HG03280 (cell line): ENCODE measurements at regions not wholly inside any gene's neighbourhood (a gene's known extent, or its start where the extent isn't known, plus 50 kb on each side); places are given as distances from the start of the nearest gene placed in this dataset.
A peak's percentile ranks its signal among the peaks of the same experiment; 100 is the strongest.
"Not testable (repeated sequence)": the region's sequence is repeated elsewhere in the genome, so short reads cannot be mapped to it uniquely, and the experiment has no call there.

ENCODE experiments used
- ATAC-seq: cut with Tn5 transposase; IDR thresholded peaks from one replicate; pipeline ENCODE4 v1.9.1; 2021; ENCODE audit warnings: mild to moderate bottlenecking, moderate library complexity; ENCODE audit not compliant: unreplicated experiment

DNA sequence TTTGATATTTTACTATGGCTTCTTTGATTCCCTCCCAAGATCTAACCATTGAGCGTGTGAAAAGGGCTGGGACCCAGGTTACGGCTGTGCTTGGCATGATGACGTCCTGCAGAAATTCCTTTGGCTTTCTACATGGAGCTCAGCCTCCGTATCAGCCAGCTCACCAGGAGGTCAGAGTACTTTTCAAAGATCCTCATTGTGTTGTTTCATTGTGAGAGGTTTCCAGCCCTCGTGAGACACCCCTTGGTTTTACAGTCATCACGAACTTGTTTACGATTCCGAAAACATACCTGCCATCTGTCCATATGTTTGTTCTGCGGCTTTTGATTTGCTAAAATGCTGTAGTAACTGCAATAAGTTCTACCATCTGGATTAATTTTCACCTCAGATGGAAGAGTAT is 453.1 kb downstream of the TMEM121 start:
- no peak for ATAC-seq

DNA sequence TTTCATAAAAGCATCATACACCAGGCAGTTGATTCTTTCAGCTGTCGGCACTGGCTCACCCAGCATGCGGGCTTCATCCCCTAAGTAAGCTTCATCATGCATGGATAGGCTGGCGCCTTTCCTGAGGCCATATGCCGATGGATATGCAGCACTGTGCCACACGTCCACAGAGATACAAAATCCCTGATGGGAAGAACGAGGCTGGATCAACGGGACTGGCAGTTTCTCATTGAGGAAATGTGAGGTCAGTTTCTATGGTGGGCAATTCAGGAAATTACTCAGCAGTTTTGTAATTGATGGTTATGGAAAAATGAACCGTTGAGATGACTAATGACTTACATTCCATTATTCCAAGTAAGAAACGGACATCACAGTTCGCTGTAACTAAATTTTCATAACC is 453.8 kb downstream of the TMEM121 start:
- no peak for ATAC-seq

DNA sequence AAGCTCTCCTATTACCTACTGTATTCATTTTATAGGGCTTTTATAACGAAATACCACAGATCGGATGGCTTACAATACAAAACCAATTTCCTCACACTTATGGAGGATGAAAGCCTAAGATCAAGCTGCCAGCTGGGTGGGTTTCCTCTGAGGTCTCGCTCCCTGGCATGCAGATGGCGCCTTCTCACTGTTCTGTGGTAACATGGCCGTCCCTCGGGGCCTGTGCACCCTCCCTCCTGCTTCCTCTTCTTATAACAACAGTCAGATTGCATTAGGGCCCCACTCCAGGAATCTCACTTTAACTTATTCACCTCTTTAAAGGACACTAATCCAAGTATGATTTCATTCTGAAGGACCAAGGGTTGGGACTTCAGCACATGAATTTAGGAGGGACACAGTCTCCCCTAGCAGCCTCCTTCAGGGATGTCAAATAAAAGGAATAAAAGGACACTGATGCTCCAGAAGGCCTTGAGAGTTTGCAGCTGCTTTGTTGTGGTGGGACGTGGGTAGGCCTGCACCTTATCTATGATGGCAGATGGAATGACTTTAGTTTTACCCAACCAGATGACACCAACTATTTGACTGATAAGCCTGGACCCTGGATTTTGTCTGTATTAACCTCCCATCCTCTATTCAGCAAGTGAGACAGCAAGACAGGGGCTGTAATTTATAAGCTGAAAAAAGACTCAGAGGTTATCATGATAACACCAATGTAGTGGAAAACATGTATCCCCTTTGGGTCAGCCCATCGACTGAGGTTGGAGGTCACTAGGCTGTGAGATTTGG is 455.3 kb downstream of the TMEM121 start:
- ATAC-seq, result not testable (repeated sequence)

DNA sequence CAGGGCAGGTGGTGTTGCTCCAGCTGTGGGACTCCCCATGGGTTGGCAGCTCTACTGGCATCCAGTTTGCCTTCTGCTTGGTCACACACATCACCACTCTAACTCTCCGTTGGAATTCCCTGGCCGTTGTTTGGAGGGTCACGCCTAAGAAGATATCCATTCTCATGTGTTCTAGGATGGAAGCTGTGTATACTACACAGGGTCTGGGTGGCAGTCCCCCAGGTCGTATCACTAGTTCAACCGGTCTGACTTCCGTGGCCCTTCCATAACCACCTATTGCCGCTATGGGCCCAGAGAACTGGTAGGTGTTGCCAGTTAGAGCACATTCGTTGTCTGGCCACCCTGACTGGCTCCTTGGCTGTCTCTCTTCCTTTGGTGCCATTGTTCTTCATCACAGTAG is 456.3 kb downstream of the TMEM121 start:
- ATAC-seq, result no peak

- no peak for ATAC-seq
These were observed 460.5 kb downstream of the TMEM121 start for GRCh38 chr14:105986894-105987284.

DNA sequence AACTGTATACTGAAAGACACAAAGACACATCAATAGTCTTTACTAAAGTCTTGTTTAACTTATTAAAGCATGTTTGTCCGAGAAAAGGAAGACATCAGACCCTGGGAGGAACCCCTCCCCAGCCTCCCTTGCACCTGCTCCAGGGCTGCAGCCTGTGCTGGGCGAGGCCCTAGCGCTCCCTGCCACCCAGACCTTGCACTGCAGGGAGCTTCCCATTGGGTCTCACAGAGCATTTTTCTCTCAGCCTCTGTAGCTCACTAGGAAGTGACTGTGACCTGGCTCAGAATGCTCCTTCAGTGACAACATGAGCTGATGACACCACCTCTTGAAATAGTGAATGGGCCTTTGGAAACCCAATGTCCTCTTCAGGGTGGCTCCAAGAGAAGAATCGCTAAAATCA is 461.2 kb downstream of the TMEM121 start:
- ATAC-seq, result no peak

DNA sequence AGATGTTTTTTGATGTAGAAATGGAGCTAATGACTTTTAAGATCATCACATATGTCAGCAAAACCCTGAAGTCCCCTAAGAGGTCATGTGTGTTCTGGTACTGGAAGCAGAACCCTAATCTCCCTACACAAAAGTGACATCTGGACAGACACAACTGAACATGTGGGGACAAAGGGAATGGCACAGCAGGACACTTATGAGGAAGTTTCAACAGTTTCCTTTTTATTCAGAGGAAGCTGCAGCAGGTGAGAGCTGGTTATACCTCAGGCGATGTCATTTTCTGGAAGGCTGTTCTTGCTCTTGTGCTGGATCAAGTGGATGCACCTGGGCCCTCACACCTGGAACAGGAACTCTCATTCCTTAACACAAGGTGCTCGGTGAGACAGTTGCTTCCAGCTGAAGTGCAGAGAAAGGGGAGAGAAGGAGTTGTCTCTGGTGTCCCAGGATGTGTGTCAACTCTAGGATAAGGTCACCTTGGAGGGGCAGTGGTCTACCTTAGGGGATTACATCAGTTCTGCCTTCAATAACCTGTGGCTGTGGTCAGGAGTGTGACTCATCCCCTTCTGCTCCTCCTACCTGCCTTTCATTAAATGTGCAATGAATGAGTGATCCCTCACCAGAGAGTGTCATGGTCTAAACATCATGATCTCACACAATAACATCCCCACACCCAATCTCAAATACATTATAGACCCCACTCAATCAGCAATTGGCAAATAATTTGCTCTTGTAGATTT is 463.4 kb downstream of the TMEM121 start:
- no peak for ATAC-seq

DNA sequence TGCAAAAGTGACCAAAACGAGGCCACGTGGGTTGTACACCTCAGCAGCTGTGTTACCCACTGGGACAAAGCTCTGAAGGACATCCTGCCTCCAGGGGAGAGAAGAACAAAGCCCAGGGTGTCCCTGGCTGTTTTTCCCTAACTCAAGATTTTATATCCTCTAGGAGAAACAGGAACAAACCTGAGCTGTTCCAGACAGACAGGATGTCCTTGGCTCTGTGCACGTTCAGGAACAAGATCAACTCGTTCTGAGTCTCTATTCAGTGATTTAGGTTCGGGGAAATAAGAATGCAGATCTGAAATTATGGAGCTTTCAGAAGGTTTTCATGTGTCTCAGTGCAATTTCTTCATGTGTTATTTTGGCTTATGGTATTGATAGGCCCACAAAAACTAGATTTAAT is 465.3 kb downstream of the TMEM121 start:
- ATAC-seq, result not testable (repeated sequence)

- no peak for ATAC-seq
These were observed 467.4 kb downstream of the TMEM121 start for GRCh38 chr14:105993814-105994213.

DNA sequence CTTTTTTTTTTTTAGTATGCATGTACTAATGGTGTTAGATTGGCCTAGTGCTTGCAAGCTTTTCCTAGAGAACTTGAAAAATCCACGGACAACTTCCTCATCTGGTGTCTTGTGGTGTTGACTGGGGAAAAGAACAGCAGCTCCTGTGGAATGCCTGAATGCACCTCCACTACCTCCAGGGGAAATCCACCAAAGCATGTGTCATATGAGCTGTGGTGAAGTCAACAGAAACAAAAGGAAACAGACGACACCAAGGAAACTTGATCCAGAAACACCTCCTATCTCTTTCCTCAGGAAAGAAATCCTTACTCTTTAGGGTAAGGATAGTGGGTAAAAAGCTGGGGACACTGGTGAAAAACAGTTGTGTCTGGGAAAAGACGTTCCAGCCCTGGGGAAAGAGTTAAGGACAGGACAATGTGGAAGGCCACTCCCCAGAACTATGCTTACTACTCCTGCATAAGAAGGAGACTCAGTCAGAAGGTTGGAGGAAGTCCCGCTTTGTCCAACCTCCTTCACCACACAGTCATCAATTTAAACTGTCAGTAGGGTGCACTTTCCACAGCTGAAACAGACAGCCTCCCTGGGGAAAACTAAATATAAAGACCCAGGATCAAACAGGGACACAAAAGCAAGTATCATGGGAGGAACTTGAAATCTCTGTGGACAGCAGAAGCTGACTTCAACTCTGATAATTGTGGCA is 468.8 kb downstream of the TMEM121 start:
- ATAC-seq, result not testable (repeated sequence)

DNA sequence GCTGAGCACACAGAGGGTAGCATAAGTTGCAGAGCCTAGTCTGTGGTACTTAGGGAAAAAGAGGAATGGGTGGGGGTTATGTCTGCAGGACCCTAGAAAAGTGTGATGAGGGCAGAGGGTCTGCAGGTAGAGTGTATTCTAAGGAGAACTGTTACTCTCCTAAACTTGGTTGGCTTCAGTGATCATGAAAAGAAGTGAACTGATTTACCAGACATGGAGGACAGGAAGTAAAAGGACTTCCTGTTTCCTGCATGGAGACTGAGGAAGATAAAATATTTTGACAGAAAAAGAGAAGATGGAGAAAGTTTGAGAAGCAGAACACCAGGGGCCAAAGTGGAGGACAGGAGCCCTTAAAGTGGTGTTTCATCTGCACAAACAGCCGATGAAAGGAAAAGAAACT is 472.2 kb downstream of the TMEM121 start:
- not testable (repeated sequence) for ATAC-seq

DNA sequence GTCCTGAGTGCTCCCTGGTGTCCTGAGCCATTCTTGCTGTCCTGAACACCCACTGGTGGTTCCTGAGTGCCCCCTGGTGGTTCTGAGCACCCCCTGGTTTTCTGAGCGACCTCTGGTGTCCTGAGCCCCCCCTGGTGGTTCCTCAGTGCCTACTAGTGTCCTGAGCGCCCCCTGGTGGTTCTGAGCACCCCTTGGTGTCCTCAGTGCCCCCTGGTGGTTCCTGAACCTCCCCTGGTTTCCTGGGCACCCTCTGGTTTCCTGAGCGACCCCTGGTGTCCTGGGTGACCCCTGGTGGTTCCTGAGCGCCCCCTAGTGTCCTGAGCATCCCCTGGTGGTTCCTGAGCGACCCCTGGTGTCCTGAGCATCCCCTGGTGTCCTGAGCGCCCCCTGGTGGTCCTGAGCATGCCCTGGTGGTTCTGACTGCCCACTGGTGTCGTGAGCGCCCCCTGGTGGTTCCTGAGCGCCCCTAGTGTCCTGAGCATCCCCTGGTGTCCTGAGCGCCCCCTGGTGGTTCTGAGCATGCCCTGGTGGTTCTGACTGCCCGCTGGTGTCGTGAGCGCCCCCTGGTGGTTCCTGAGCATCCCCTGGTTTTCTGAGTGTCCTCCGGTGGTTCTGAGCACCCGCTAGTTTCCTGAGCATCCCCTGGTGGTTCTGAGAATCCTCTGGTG is 473.1 kb downstream of the TMEM121 start:
- peak; percentile 77 for ATAC-seq

GRCh38 chr14:106000029-106000511 is 473.7 kb downstream of the TMEM121 start:
- ATAC-seq, result peak; percentile 60

DNA sequence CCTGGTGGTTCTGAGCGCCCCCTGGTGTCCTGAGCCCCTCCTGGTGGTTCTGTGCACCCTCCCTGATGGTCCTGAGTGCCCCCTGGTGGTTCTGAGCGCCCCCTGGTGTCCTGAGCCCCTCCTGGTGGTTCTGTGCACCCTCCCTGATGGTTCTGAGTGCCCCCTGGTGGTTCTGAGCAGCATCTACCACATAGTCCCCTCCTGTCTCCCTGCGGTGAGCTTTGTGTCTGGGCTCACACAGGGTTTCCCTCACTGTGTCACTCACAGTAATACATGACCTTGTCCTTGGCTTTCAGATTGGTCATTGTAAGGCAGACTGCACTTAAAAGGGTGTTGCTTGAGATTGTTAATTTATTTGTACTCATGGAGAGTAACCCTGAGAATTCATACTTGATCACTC is 474.9 kb downstream of the TMEM121 start:
- not testable (repeated sequence) for ATAC-seq

DNA sequence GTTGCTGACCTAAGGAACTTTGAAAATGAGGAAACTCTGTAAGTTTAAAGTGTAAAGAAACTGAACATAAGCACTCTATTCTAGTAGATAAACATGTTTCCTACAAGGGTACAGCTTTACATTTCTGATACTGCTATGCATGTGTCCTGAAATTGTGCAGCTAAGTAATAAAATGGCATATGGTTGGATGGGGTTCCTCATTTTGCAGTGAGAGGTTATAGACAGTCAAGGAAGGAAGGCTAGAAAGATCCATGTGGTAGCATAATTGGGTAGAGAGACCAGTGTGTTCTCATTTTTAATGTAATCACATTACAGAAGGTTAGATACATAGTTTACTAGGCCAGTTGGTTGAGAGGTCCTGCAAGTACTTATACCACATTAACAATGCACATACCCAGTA is 477.0 kb downstream of the TMEM121 start:
- no peak for ATAC-seq

GRCh38 chr14:106004937-106005795 is 478.8 kb downstream of the TMEM121 start:
- ATAC-seq, result not testable (repeated sequence)

DNA sequence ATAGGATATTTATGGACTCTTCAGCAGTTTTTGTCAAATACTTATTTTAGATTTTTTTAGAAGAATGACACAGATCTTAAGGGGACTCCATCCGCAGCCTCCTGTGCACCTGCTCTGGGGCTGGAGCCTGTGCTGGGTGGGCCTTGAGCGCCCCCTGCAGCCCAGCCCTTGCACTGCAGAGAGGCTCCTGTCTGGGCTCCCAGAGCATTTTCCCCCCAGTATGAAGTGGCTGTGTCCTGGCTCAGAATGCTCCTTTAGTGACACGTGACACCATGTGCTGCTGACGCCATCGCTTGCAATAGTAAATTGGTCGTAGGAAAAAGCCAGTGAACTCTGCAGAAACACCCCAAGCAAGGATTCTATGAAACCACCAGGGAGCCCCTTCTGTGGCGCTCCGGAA is 479.7 kb downstream of the TMEM121 start:
- ATAC-seq, result not testable (repeated sequence)

GRCh38 chr14:106006716-106007115 is 480.3 kb downstream of the TMEM121 start:
- not testable (repeated sequence) for ATAC-seq

GRCh38 chr14:106010783-106011182 is 484.4 kb downstream of the TMEM121 start:
- ATAC-seq, result no peak
